HepG2 (cell line): ENCODE measurements at regions not wholly inside any gene's neighbourhood (a gene's known extent, or its start where the extent isn't known, plus 50 kb on each side); places are given as distances from the start of the nearest gene placed in this dataset.

ENCODE experiments used
- ATAC-seq: fragments of 200-7000 bp; cut with Tn5 transposase; 3 replicates; pipeline ENCODE4 v1.9.1; 2020; ENCODE audit warnings: mild to moderate bottlenecking, moderate library complexity
- BruUV-seq: library from RNA; stranded (reverse); fragments of 400-500 nt; replicated peaks from 2 replicates; lab custom pipeline; 2021; lab: Mats Ljungman, UMichigan
- CTCF ChIA-PET: fragments of 300-600 bp; formaldehyde crosslinking; extraction: SDS; loops from one replicate; lab custom pipeline; 2021; ENCODE audit warnings: low total read pairs, inconsistent platforms, low intra/inter-chr PET ratio; lab: Yijun Ruan, JAX
- POLR2A ChIA-PET: fragments of 350-600 bp; sonication (Branson Sonifier 250); formaldehyde crosslinking; loops from one replicate; lab custom pipeline; 2020; ENCODE audit warnings: antibody characterized with exemption, inconsistent platforms; lab: Yijun Ruan, JAX
- DNase-seq: peaks from one replicate; pipeline ENCODE4 v3.0.0-alpha.2; 2015; ENCODE audit warnings: low spot score
- FAIRE-seq: peaks from 3 replicates; lab custom pipeline; 2011; peaks lifted over from hg19 to GRCh38; lab: Jason Lieb, UNC
- H2AFZ ChIP-seq: one replicate; pipeline ENCODE4 v1.6.1; 2011; ENCODE audit warnings: low read length, inconsistent platforms
- H3K27ac ChIP-seq: fragments of 300-600 bp; 3 replicates; pipeline ENCODE4 v1.8.0; 2011; ENCODE audit warnings: mixed run types, mild to moderate bottlenecking, mixed read lengths, low read length, inconsistent platforms; ENCODE audit not compliant: insufficient read depth; ENCODE audit errors: extremely low read length
- H3K27me3 ChIP-seq, 2 experiments: fragments of 200-600 bp in 1 of 2; 2 replicates in 1 of 2; 3 replicates in 1 of 2; pipeline versions ENCODE4 v1.6.0 to v1.8.0; 2011; ENCODE audit warnings: low read length in 2 of 2, mild to moderate bottlenecking in 2 of 2, moderate library complexity in 2 of 2, inconsistent platforms in 1 of 2; ENCODE audit not compliant: insufficient read depth in 2 of 2, control insufficient read depth in 1 of 2
- H3K36me3 ChIP-seq, 2 experiments: fragments of 200-600 bp in 1 of 2; replicated peaks in 1 of 2; 2 replicates in 1 of 2; 3 replicates in 1 of 2; pipeline versions ENCODE4 v1.5.1 to v1.8.0; 2011; ENCODE audit warnings: low read length in 2 of 2, inconsistent platforms in 1 of 2; ENCODE audit not compliant: insufficient read depth in 2 of 2, control insufficient read depth in 1 of 2
- H3K4me1 ChIP-seq: 2 replicates; pipeline ENCODE4 v1.5.1; 2012; ENCODE audit warnings: low read length, inconsistent platforms; ENCODE audit not compliant: insufficient read depth
- H3K4me2 ChIP-seq: 2 replicates; pipeline ENCODE4 v1.6.0; 2011; ENCODE audit warnings: low read depth, low read length, inconsistent platforms
- H3K4me3 ChIP-seq, 3 experiments: fragments of 200-600 bp in 1 of 3; sonication (generic), shearing (Covaris generic) in 1 of 3; replicated peaks in 1 of 3; 2 replicates each; pipeline ENCODE4 v1.5.1; 2011 to 2016; ENCODE audit warnings: low read length in 3 of 3, inconsistent platforms in 2 of 3, low read depth in 2 of 3, mild to moderate bottlenecking in 2 of 3, control low read depth in 1 of 3, mixed read lengths in 1 of 3; ENCODE audit not compliant: insufficient read depth in 1 of 3
- H3K79me2 ChIP-seq: one replicate; pipeline ENCODE4 v1.6.1; 2011; ENCODE audit warnings: low read length, inconsistent platforms; ENCODE audit not compliant: insufficient read depth
- H3K9ac ChIP-seq: 2 replicates; pipeline ENCODE4 v1.6.0; 2011; ENCODE audit warnings: mild to moderate bottlenecking, low read depth, low read length, inconsistent platforms; ENCODE audit not compliant: insufficient read depth
- H3K9me3 ChIP-seq: 2 replicates; pipeline ENCODE4 v1.5.1; 2012; ENCODE audit warnings: mild to moderate bottlenecking, low read length
- H4K20me1 ChIP-seq: 2 replicates; pipeline ENCODE4 v1.6.0; 2011; ENCODE audit warnings: inconsistent platforms, mild to moderate bottlenecking, low read length, moderate library complexity; ENCODE audit not compliant: insufficient read depth
- ATAD3A ChIP-seq: sonication (generic); formaldehyde crosslinking; IDR thresholded peaks from 2 replicates; pipeline ENCODE4 v1.4.0; 2020; ENCODE audit warnings: missing genetic modification reagents
- ATM ChIP-seq: fragments of 450-650 bp; IDR thresholded peaks from 2 replicates; pipeline ENCODE4 v1.7.1; 2017; ENCODE audit warnings: mild to moderate bottlenecking, borderline replicate concordance
- CAMTA2 ChIP-seq: sonication (generic); formaldehyde crosslinking; IDR thresholded peaks from 2 replicates; pipeline ENCODE4 v1.4.0; 2020; ENCODE audit warnings: mild to moderate bottlenecking, missing genetic modification reagents, borderline replicate concordance
- E2F5 ChIP-seq: sonication (generic); formaldehyde crosslinking; conservative IDR thresholded peaks from 2 replicates; pipeline ENCODE4 v1.4.0; 2020; ENCODE audit warnings: missing genetic modification reagents
- JUN ChIP-seq: sonication (generic); formaldehyde crosslinking; IDR thresholded peaks from 2 replicates; pipeline ENCODE4 v1.4.0; 2020; ENCODE audit warnings: mild to moderate bottlenecking, missing genetic modification reagents
- KLF12 ChIP-seq: sonication (generic); formaldehyde crosslinking; IDR thresholded peaks from 2 replicates; pipeline ENCODE4 v1.4.0; 2020; ENCODE audit warnings: missing genetic modification reagents, borderline replicate concordance
- MLLT10 ChIP-seq: sonication (generic); formaldehyde crosslinking; IDR thresholded peaks from 2 replicates; pipeline ENCODE4 v1.4.0; 2020; ENCODE audit warnings: missing genetic modification reagents
- NFIB ChIP-seq: sonication (generic); formaldehyde crosslinking; IDR thresholded peaks from 2 replicates; pipeline ENCODE4 v1.9.0; 2021; ENCODE audit warnings: missing genetic modification reagents, mild to moderate bottlenecking, borderline replicate concordance
- NONO ChIP-seq, 2 experiments: fragments of 450-650 bp in 1 of 2; sonication (generic) in 1 of 2; formaldehyde crosslinking in 1 of 2; IDR thresholded peaks in 1 of 2; conservative IDR thresholded peaks in 1 of 2; 2 replicates each; pipeline versions ENCODE4 v1.6.1 to v1.8.0; 2017 to 2022; ENCODE audit warnings: mild to moderate bottlenecking in 1 of 2, missing genetic modification reagents in 1 of 2, moderate library complexity in 1 of 2
- PHF21A ChIP-seq: sonication (generic); formaldehyde crosslinking; IDR thresholded peaks from 2 replicates; pipeline ENCODE4 v1.5.0; 2020; ENCODE audit warnings: mild to moderate bottlenecking, missing genetic modification reagents
- SMAD1 ChIP-seq: sonication (generic); formaldehyde crosslinking; IDR thresholded peaks from 2 replicates; pipeline ENCODE4 v1.4.0; 2020; ENCODE audit warnings: missing genetic modification reagents, low read depth, mild to moderate bottlenecking, borderline replicate concordance
- SPEN ChIP-seq: sonication (generic); formaldehyde crosslinking; IDR thresholded peaks from 2 replicates; pipeline ENCODE4 v1.5.1; 2020; ENCODE audit warnings: low read depth, mild to moderate bottlenecking, missing genetic modification reagents
- TEAD3 ChIP-seq: optimal IDR thresholded peaks from 2 replicates; pipeline ENCODE3; 2016; ENCODE audit warnings: borderline replicate concordance
- ZBTB1 ChIP-seq: sonication (generic); formaldehyde crosslinking; IDR thresholded peaks from 2 replicates; pipeline ENCODE4 v1.4.0; 2020; ENCODE audit warnings: missing genetic modification reagents, borderline replicate concordance
- ZHX1 ChIP-seq: sonication (generic); formaldehyde crosslinking; IDR thresholded peaks from 2 replicates; pipeline ENCODE4 v1.8.1; 2022; ENCODE audit warnings: low read depth, mild to moderate bottlenecking, missing genetic modification reagents
- ZNF12 ChIP-seq: sonication (generic); formaldehyde crosslinking; IDR thresholded peaks from 2 replicates; pipeline ENCODE4 v1.5.0; 2020; ENCODE audit warnings: missing genetic modification reagents
- ZNF337 ChIP-seq: sonication (generic); formaldehyde crosslinking; IDR thresholded peaks from 2 replicates; pipeline ENCODE4 v1.5.1; 2020; ENCODE audit warnings: missing genetic modification reagents, low read depth, mild to moderate bottlenecking, borderline replicate concordance
- ZNF580 ChIP-seq: IDR thresholded peaks from 2 replicates; pipeline ENCODE4 v1.6.1; 2016; ENCODE audit warnings: low read depth, borderline replicate concordance
- ZNF644 ChIP-seq: IDR thresholded peaks from 2 replicates; pipeline ENCODE4 v1.6.1; 2016; ENCODE audit warnings: low read depth
- ZNF773 ChIP-seq: sonication (generic); formaldehyde crosslinking; IDR thresholded peaks from 2 replicates; pipeline ENCODE4 v1.4.0; 2020; ENCODE audit warnings: missing genetic modification reagents, borderline replicate concordance
- WGBS: methylation state at CpG from one replicate; pipeline ENCODE4 v1.1.6; 2017; ENCODE audit warnings: low lambda C conversion rate; 5-methylcytosine and 5-hydroxymethylcytosine counted together
- in situ Hi-C: cut with HindIII; loops from 2 replicates; pipeline ENCODE4 v1.10.0; 2017; ENCODE audit warnings: low pct_unique_long_range_greater_than_20kb; ENCODE audit not compliant: extremely low pct_ligation_motif_present
- intact Hi-C: fragments of 100-400 bp; cut with micrococcal nuclease; formaldehyde crosslinking; loops from one replicate; pipeline ENCODE4 v1.10.0; 2022; ENCODE audit not compliant: unreplicated experiment

- Histone ChIP-seq H3K4me2 (no peak overlapping the region), H3K27me3 (no peaks in the 10 kb centered on the region), H3K27ac (no peak overlapping the region), H3K79me2 (no peaks in the 10 kb centered on the region), H2AFZ (no peak overlapping the region), H3K9ac (no peak overlapping the region), H3K4me3 (no peak overlapping the region), H3K9me3 (no peaks in the 10 kb centered on the region), H4K20me1 (no peaks in the 10 kb centered on the region), H3K4me1 (no peaks in the 10 kb centered on the region), H3K36me3 (no peaks in the 10 kb centered on the region)
- CTCF ChIA-PET: no interaction called here
- DNase-seq (no peak), FAIRE-seq (no peak), ATAC-seq (no peak)
- 0% methylated on average over 1 of the region's 1 CpG for WGBS
- intact Hi-C loops: no loop called here
- POLR2A ChIA-PET: no interaction called here
- TF ChIP-seq KLF12 (CRISPR knock-in tag) (no peak), ATM (no peak), E2F5 (no peak), ATAD3A (CRISPR knock-in tag) (no peak), TEAD3 (no peak), NFIB (CRISPR knock-in tag) (no peak), ZNF12 (CRISPR knock-in tag) (no peak), PHF21A (CRISPR knock-in tag) (no peak), CAMTA2 (no peak), ZNF580 (CRISPR knock-in tag) (no peak), ZNF337 (CRISPR knock-in tag) (no peak), ZHX1 (CRISPR knock-in tag) (no peak), ZNF773 (CRISPR knock-in tag) (no peak), NONO (IDR thresholded peaks at IDR 0.05) (no peak), NONO (CRISPR knock-in tag; conservative IDR thresholded peaks at IDR 0.05) (no peak), ZBTB1 (CRISPR knock-in tag) (no peak), MLLT10 (CRISPR knock-in tag) (no peak), JUN (CRISPR knock-in tag) (no peak), SPEN (CRISPR knock-in tag) (no peak), SMAD1 (CRISPR knock-in tag) (no peak), ZNF644 (CRISPR knock-in tag) (no peak)
- no TSS peak for BruUV-seq
- in situ Hi-C loops: no loop called here
Observed at GRCh38 chr11:87866951-87867350, 308.3 kb downstream of the RAB38 start.
